ENCODE measurements at regions not wholly inside any gene's neighbourhood (a gene's known extent, or its start where the extent isn't known, plus 50 kb on each side); places are given as distances from the start of the nearest gene placed in this dataset.
"Not testable (repeated sequence)": the region's sequence is repeated elsewhere in the genome, so short reads cannot be mapped to it uniquely, and the experiment has no call there.

DNA sequence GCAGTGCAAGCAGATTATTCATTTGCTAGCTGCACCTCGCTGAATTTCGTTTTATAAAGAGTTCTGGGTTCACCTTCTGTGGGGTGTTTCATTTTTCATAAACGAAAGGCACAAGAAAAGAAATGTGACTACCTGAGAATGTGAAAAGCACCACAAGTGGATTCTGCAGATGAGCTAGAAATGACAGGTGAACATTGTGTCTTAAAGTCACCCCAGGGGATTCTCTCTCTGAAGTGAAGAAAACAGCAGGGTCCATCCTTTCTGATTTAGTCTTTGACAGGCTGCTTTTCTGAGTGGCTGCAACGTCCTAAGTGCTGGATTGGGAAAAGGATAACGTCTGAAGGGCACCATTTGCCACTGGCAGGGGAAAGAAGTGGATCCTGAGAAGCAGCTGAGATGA, 469.3 kb downstream of the SPATA31D1 start:
- peak; percentile 26 for DNase-seq

DNA sequence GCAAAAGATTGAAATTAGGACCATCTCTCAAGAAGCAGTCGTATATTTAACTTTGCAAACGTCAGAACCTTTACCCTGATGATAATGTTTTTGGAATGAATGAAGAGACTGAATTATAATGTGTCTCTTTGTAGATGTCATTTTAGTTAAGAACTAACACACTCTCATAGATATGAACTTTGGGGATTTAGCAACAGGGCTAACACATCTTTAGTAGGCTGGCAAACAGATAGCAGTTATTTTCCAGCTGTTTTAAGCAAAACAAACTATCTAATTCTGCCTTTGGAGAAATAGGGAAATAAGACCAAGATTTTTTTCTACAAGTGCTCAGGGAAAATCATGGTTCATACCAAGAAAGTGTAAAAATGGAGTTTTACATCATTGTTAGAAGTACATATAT, 469.7 kb downstream of the SPATA31D1 start:
- no peak for DNase-seq

DNA sequence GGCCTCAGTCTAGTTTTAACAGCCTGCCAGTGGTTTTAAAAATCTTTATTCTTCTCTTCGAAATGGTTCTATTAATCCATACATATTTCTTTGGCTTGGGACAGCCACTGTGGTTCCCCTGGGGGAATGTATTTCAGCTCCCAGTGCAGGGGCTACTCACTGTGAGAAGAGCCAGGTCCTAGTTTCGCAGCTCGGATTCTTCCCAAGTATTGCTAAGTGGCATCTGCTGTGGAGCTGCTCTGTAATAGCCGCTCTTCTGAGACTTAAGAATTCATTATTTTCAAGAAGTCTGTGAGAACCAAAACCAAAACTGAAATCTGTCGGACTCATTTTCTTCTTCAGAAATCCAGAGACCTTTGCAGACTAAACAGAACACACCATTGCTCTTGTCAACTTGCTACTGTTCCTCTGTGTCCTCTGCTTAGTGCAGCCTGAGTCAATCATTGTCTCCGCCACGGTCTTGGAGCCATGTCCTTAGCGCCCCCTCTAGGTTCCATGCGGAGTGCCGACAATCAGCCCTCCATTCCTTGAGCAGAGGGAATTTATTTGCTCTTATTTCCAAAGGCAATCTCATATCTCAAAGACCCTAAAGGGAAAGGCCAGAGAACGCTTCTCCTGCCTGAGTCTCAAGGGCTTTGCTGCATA, 478.2 kb downstream of the SPATA31D1 start:
- DNase-seq = peak; percentile 54

DNA sequence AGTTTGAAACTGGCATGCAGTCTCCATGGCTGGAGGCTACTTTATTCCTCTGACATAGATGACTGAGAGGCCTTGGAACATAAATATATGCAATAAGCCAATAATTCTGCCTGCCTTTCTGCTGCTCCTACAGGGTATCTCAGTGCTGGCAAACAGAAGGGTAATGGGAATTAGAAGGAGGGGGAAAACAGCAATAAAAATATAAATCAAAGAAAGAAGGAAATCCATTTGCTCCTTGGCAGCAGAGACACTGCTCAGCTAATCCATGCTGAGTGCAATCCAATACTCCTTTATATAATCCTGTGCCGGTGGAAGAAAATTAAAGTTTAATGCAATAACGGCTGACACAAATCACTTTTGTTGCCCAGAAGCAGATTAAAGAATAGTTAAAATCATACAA, 478.9 kb downstream of the SPATA31D1 start:
- DNase-seq = peak; percentile 40

DNA sequence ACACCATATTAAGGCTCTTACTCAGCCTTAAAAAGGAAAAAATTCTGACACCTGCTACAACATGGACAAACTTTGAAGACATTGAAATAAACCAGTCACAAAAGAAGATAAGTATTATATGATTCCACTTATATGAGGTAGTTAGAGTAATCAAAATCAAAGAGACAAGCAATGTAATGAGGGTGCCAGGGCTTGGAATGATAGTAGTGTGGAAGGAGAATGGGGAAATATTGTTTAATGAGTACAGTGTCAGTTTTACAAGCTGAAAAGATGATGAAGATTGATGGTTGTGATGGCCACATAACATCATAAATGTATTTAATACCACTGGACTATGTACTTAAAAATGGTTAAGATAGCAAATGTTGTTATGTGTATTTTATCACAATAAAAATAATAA, 485.7 kb downstream of the SPATA31D1 start:
- no peak for DNase-seq

DNA sequence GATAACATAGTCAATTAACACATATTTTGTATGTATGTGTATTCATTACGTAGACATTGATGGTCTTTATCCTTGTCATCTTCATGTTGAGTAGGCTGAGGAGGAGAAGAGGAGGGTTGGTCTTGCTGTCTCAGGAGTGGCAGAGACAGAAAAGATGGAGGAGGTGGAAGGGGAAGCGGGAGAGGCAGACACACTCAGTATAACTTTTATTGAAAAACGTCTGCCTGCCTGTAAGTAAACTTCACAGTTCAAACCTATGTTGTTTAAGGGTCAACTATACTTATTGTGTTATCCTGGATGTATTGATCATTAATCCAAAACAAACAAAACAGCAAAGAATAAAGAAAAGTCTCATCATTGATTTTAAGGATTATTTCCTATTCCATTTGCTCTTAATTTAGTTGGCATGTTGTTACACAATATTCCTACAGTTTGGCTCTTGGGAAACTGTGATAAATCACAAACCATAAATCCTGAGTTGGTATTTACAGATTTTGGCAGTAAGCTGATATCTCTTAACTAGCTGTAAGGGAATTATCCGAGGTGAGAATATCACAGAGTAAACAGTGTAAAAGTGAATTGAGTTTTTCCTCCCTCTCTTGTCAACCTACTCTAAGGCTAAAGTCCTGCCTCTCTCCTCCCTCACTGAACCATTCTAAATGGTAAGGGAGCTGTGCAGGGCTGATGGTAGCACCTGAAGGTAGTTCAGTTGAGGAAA, 487.2 kb downstream of the SPATA31D1 start:
- DNase-seq = no peak

DNA sequence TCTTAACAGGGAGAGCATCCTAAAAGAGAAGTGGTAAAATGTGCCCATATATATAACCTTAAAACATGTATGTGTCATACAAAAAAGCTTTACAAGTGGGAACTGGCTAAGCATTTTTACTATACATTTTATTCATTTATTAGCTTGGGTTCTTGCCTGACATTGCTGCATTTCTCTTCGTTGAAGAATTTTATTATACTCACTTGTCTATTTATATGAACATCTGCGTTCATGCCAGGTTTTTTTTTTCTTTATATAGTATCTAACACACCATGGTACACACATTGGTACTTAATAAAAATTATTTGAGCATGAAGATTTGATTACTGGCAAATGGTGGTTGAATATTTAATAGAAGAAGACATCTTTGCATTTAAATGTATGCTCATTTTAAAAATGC, 492.3 kb downstream of the SPATA31D1 start:
- no peak for DNase-seq

DNA sequence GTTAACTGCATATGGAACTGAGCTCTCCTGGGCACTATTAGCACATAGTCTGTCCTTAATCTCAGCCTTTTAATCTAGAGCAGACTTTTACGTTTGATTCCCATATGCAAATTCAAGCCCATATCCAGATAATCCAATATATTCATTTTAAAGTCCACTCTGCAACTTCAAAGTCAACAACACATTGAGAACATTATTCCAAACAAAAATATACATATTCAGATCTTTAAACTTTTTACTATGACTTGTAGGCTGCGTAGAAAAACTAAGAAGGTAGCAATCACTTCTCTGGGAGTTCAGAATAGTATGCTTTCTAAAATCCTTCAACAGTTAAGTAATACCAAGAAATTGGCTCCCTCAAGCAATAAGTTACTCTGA, 499.4 kb downstream of the SPATA31D1 start:
- DNase-seq = no peak

DNA sequence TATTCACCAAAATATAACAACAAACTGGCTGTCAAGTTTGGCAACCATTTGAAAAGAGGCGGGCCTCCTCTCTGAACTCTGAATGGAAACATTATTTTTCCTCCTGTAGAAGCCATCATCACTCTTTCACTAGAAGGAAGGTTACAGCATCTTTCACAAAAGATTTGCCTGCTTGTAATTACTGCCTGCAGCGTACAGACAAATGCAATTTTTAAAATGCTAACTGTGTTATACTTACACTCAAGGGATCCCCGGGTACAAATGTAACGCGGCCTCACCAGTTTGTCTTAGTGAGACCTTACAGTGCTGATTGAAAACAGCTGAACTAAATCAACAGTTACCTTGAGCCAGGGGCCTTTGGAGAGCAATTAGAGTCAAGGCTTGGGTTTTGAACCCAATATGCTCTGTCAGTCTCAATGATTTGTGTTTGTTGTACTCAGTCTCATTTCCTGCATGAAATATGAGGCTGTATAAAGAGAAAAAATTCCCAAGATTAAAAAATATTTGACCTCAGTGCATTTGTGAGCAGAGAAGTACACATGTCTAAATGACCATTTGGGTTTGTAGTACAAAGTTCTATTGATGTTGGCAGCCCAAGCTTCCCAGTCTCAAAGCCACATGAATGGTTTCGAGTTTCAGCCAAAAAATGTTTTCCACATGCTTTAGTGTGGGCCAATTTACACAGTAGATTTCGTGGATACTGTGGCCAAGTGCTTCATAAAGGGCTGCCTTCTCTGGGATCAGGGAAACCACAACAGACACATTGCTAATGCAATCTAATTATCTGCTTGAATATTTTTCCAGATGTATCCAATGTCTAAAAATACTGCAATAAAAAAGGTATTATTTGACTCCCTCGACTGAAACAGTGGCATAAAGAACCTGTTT, 500.0 kb downstream of the SPATA31D1 start:
- DNase-seq = peak; percentile 15

DNA sequence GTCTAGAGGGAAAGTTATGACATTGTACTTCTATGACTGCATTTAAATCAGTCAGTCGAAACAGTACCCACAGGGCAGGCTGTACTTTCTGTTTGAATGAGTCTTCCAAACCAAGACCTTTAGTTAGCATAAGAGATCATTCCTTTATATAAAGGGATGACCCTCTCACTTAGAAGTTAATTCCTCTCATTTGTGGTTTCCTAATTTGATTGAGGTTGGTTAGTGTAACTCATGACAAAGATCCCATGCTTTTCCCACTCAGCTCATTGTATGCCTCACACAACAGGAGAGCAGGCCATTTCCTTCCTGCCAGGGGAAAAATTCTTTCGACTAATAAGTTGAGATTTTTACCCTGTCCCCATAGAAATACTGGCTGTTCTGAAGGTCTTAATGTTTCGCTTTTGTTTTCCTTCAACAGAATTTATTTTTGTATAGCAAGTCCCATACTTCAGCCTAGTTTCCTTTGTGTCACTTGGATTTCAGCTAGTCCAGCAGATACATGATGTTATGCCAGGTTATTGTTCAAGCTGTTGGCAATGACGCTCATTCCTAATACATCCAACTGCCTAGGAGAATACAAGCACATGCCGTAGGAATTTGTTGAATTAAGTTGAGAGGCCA, 500.7 kb downstream of the SPATA31D1 start:
- DNase-seq = peak; percentile 31

DNA sequence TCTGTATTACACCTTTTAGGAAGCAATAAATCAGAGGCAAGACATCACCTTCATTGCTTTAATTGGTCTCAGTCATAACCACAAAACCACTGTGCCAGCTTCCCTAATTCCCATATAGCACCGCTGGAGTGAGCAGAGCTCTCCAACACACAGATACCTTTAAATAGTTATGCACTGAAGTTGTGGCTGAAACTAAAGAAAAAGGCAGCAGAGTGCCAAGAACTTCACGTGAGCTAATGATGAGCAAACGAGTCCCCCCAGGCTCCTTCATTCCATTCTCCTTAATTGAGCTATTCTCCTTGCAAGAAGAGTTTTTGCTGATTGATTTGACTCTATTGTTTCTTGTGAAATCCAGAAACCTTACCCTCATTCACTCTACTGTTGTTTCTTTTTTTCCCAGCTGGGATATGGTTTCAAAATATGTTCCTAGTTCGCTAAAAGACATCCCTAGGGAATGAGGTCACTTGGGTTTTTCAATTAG, 501.5 kb downstream of the SPATA31D1 start:
- DNase-seq = peak; percentile 26

DNA sequence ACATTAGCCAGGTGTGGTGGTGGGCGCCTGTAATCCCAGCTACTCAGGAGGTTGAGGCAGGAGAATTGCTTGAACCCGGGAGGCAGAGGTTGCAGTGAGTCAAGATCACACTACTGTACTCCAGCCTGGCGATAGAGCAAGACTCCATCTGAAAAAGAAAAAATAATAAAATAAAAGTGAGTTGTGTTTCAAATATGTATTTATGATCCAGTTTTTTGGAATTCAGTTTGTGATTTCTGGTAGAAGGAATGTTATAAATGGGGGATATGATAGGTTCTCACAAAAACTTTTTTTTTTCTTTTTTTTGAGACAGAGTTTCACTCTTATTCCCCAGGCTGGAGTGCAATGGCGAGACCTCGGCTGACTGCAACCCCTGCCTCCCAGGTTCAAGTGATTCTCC, 502.2 kb downstream of the SPATA31D1 start:
- DNase-seq = not testable (repeated sequence)

DNA sequence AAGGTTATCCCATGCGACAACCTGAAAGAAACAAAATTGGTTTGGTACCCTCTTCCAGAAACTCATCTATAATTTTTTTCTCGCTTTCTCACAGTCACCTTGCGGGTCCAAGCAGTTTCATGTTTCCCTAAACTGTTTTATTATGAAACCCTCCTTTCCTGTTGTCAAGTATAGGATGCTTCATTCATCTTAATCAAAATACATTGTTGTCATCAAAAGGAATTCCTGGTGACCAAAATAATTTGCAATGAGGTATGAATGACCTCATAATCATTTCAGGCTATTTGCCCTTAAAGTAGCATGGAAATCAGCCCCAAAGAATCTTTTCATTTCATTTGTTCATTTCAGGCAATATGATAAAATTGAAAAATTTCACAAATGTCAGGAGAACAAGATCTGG, 503.0 kb downstream of the SPATA31D1 start:
- DNase-seq = no peak

DNA sequence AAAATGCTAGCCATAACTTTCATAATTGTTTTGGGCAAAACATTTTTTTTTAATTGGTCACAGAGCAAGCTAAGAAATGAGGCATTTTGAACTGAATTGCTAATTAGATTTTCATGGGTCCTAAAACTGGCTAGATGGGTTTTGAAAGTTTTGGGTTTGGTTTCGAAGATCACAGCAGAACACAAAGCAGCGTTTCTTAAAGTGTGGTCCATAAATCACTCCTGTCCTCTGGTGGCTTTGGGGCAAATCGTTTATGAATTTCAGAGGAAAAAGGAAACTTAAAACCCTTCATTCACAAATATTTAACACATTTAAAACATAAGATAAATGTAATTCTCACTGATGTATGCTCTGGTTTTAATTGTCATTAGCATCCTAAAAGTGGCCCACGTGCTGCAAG, 503.7 kb downstream of the SPATA31D1 start:
- no peak for DNase-seq

DNA sequence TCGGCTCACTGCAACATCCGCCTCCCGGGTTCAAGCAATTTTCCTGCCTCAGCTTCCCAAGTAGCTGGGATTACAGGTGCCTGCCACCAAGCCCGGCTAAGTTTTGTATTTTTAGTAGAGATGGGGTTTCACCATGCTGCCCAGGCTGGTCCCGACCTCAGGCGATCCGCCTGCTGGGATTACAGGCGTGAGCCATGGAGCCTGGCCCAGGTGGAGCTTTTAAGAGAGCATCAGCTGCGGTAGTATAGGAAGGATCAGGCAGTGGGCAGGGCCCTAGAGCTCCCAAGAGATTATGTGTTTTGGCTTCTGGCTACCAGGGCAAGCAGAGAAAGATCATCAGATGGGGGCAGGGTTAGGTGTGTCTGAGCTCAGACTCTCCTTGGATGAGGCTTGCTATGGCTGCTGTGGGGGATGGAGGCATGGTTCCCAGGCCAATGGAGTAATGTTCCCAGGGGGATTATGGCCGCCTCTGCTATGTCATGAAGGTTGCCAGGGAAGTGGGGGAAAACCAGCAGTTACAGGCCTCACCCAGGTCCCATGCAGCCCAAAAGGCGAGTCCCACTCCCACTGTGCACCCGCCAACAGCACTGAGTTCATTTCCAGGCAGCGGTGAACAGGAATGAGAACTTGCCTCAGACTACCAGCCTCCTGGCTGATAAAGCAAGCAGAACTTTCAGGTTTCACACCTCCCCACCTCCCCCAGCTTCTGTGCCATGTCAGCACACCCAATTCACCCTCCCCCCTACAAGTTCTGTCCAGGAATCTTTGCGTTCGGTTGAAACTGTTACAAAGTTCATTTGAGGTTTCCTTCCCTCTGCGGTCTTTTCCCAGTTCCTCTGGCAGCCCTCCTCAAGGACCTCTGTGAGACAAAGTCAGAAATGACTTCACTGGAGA, 507.6 kb downstream of the SPATA31D1 start:
- no peak for DNase-seq

DNA sequence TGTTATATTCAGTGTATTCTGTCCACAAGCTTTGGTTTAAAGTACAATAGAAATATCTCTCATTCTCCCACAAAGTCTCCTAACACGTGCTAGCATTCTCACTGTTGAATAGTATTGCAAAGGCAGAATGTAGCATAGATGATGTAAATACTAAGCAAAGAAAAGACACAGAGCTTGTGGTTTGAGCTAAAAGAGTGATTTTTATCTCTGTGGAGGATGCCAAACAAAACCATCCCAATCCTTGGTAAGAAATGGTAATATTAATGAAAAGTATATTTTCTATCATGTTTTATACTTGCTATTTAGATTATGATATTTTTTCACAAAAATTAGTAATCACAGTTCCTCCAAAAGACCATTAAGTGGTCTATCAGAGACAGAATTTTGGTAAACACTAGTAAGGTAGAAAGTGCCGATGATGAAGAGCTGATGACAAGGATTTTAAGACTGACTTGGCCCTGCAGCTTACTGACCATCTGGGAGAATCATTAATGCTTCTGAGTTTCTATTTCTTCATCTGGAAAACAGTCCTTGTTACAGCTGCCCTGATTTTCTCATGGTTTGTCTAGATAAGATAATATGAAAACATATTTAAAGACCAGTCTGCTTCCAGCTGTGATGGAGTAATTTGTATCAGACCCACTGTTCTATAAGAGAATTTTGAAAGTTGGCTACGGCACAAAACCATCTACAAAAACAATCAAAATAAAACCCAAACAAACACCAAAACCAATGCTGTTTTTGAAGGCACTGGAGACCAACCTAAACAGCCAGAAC, 510.2 kb downstream of the SPATA31D1 start:
- DNase-seq = no peak

DNA sequence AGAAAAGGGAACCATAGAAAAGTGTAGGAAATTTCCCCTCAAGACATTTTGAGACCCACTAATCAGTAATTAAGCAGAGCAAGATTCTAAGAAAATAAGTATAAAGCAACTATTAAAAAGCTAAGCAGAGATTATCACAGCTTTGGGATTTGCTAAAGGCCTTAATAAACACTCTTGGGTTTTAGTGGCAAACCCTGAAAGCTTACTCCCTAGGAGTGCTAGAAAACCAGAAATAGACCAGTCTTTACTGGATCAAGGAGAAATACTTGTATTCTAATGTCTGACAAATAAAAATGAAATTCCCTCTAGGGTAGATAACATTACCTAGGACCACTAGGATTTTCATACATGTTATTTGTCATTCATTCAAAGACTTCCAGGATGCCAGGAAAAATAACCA, 510.8 kb downstream of the SPATA31D1 start:
- DNase-seq = no peak

DNA sequence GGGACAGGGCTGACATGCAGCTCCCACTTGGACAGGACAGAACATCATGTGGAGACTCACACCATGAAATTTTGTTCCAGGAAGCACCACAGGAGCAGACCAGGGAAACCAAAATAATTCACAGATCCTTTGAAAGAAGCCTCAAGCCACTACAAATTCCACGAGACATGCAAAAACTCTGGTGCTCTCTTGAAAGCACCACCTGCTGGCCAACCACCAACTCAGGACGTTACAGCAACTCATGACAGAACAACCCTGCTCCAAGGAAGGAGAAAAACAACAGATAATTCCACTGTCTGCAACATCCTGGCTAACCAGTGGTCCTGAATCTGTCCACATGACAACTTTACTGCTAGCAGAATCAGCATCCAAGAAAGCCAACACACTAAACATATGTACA, 516.0 kb downstream of the SPATA31D1 start:
- DNase-seq = no peak

DNA sequence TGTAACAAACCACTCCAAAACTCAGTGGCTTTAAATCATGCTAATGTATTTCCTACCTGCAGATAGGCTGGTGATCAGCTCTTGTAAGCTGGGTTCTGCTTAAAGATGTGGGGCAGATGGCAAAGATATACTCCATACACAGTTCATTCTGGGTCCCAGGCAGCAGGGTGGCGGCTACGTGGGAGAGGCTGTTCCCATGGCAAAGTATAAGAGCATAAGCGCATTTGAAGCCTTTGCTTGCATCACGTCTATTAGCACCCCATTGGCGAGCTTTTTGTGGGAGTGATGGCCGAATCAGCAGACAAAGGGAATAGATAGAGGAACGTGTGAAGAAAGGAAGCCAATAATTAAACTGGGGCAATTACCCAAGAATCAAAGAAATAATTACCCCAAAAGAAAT, 523.1 kb downstream of the SPATA31D1 start:
- DNase-seq = no peak

DNA sequence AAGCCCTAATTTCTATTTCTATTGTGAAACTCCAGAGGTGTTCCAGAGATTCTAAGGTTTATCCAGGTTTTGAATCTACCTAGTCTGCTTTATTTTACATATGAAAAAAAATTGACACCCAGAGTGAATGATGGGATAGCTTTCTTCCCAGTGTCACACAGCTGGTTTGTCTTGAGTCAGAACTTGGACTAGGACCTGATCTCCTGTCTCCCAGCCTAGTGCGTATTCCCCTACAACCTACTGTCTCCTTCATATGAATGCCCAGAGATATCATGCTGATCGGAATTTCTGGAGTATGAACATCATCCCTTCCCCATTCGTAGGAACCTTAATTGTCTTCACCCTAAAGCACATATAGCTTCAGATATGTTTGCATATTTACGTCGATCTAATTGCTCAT, 524.2 kb downstream of the SPATA31D1 start:
- DNase-seq = no peak

DNA sequence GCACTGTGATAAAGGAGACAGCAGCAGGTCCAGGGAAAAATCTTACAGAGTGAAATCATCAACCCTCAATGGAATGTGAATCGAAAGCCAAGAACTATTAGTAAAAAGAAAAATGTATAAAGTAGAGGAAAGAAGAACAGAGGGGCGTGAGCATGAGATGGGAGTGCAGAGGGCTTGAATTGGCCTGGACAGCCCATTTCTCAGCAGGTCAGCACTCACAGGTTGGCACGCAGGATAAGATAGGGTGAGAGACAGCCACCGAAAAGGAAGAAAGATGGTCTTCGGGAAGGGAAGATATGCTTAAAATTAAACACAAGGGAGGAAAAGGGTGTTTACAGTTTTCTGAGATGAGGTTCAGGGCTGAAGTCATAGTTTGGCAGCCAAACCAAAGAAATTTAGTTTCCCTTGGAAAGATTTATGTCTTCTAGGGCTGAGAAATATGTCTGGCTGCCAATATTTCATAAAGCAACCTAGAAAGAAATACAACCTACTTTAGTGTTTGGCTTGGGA, 524.7 kb downstream of the SPATA31D1 start:
- DNase-seq = no peak
